Ishikawa (cell line): ENCODE measurements at regions not wholly inside any gene's neighbourhood (a gene's known extent, or its start where the extent isn't known, plus 50 kb on each side); places are given as distances from the start of the nearest gene placed in this dataset.

ENCODE experiments used
- CEBPB ChIP-seq: IDR thresholded peaks from 2 replicates; pipeline ENCODE4 v1.6.1; 2012
- CREB1 ChIP-seq: IDR thresholded peaks from 2 replicates; pipeline ENCODE4 v1.6.1; 2012; ENCODE audit warnings: low read depth
- EGR1 ChIP-seq: IDR thresholded peaks from 2 replicates; pipeline ENCODE4 v1.6.1; 2012
- EP300 ChIP-seq: IDR thresholded peaks from 2 replicates; pipeline ENCODE4 v1.6.1; 2012; ENCODE audit warnings: borderline replicate concordance
- FOXM1 ChIP-seq: IDR thresholded peaks from 2 replicates; pipeline ENCODE4 v1.6.1; 2012; ENCODE audit warnings: low read depth, borderline replicate concordance
- MAX ChIP-seq: IDR thresholded peaks from 2 replicates; pipeline ENCODE4 v1.6.1; 2012
- NFIC ChIP-seq: IDR thresholded peaks from 2 replicates; pipeline ENCODE4 v1.6.1; 2012
- RAD21 ChIP-seq: IDR thresholded peaks from 2 replicates; pipeline ENCODE4 v1.6.1; 2012; ENCODE audit warnings: low read depth
- REST ChIP-seq: IDR thresholded peaks from 2 replicates; pipeline ENCODE4 v1.6.1; 2012; ENCODE audit warnings: low read depth, mild to moderate bottlenecking
- TAF1 ChIP-seq: IDR thresholded peaks from 2 replicates; pipeline ENCODE4 v1.6.1; 2012; ENCODE audit warnings: low read depth, mild to moderate bottlenecking
- TCF12 ChIP-seq: IDR thresholded peaks from 2 replicates; pipeline ENCODE4 v1.6.1; 2012; ENCODE audit warnings: low read depth
- TEAD4 ChIP-seq: IDR thresholded peaks from 2 replicates; pipeline ENCODE4 v1.6.1; 2012
- USF1 ChIP-seq: IDR thresholded peaks from 2 replicates; pipeline ENCODE4 v1.6.1; 2012
- YY1 ChIP-seq: IDR thresholded peaks from 2 replicates; pipeline ENCODE4 v1.6.1; 2012; ENCODE audit warnings: low read depth
- ZBTB7A ChIP-seq: IDR thresholded peaks from 2 replicates; pipeline ENCODE4 v1.6.1; 2012; ENCODE audit warnings: low read depth

- no peak for TF ChIP-seq TCF12
- no peak for TF ChIP-seq ZBTB7A
- TF ChIP-seq RAD21 = no peak
- no peak for TF ChIP-seq NFIC
- TF ChIP-seq CREB1 = no peak
- TF ChIP-seq TEAD4 = no peak
- no peak for TF ChIP-seq EGR1
- no peak for TF ChIP-seq CEBPB
- TF ChIP-seq USF1 = no peak
- TF ChIP-seq YY1 = no peak
- no peak for TF ChIP-seq REST
- TF ChIP-seq FOXM1 = no peak
- no peak for TF ChIP-seq TAF1
- TF ChIP-seq EP300 = no peak
- no peak for TF ChIP-seq MAX
These were observed 532.8 kb downstream of the FAT4 start for GRCh38 chr4:125847518-125847917.

- no peak for TF ChIP-seq NFIC
- TF ChIP-seq TCF12 = no peak
- TF ChIP-seq CEBPB = no peak
- no peak for TF ChIP-seq USF1
- no peak for TF ChIP-seq FOXM1
- no peak for TF ChIP-seq EGR1
- TF ChIP-seq EP300 = no peak
These were observed 535.1 kb downstream of the FAT4 start for GRCh38 chr4:125849869-125850268.

- TF ChIP-seq RAD21 (no peak), MAX (no peak), ZBTB7A (no peak), EGR1 (no peak), USF1 (no peak), REST (no peak), TEAD4 (no peak), YY1 (no peak), EP300 (no peak), FOXM1 (no peak), CEBPB (no peak), NFIC (no peak), TCF12 (no peak), CREB1 (no peak)
These were observed 577.0 kb downstream of the FAT4 start for GRCh38 chr4:125891597-125892258.

- no peak for TF ChIP-seq MAX
These were observed 590.0 kb downstream of the FAT4 start for GRCh38 chr4:125904802-125905201.

- TF ChIP-seq TCF12 (no peak), MAX (no peak), TEAD4 (no peak), FOXM1 (no peak), CREB1 (no peak), EP300 (no peak), EGR1 (no peak), RAD21 (no peak), ZBTB7A (no peak), YY1 (no peak), REST (no peak), CEBPB (no peak), TAF1 (no peak), NFIC (no peak), USF1 (no peak)
These were observed 596.3 kb downstream of the FAT4 start for GRCh38 chr4:125911058-125911457.
